SK-N-SH (cell line): ENCODE measurements at regions not wholly inside any gene's neighbourhood (a gene's known extent, or its start where the extent isn't known, plus 50 kb on each side); places are given as distances from the start of the nearest gene placed in this dataset.
A peak's percentile ranks its signal among the peaks of the same experiment; 100 is the strongest.

Experiments used
- CTCF ChIA-PET: fragments of 300-600, 350-600 bp; formaldehyde crosslinking; extraction: SDS; loops from one replicate; lab custom pipeline; 2021; lab: Yijun Ruan, JAX
- POLR2A ChIA-PET: fragments of 350-600 bp; sonication (Branson Sonifier 250); formaldehyde crosslinking; extraction: SDS; loops from one replicate; lab custom pipeline; 2020; ENCODE audit warnings: antibody characterized with exemption, inconsistent platforms; lab: Yijun Ruan, JAX
- DNase-seq: peaks from one replicate; pipeline ENCODE4 v3.0.0; 2012
- H2AFZ ChIP-seq: fragments of 200-600 bp; sonication (generic); 2 replicates; pipeline ENCODE4 v1.8.1; 2016; ENCODE audit warnings: antibody characterized with exemption, mild to moderate bottlenecking, low read depth
- H3F3A ChIP-seq: fragments of 200-600 bp; sonication (generic); replicated peaks from 2 replicates; pipeline ENCODE3; 2016; ENCODE audit warnings: antibody characterized with exemption, mild to moderate bottlenecking; ENCODE audit not compliant: insufficient read depth
- H3K27ac ChIP-seq, 2 experiments: fragments of 200-500 bp in 1 of 2; fragments of 200-600 bp in 1 of 2; sonication (Bioruptor generic) in 1 of 2; sonication (generic), shearing (Covaris generic) in 1 of 2; 2 replicates each; pipeline versions ENCODE4 v1.5.1 to v1.6.1; 2014 to 2016; ENCODE audit warnings: low read depth in 2 of 2, inconsistent platforms in 1 of 2, low read length in 1 of 2, mild to moderate bottlenecking in 1 of 2, mixed read lengths in 1 of 2
- H3K27me3 ChIP-seq: fragments of 200-600 bp; sonication (generic), shearing (Covaris generic); 2 replicates; pipeline ENCODE4 v1.6.1; 2016; ENCODE audit warnings: mixed run types; ENCODE audit not compliant: insufficient read depth
- H3K36me3 ChIP-seq, 2 experiments: fragments of 200-500 bp in 1 of 2; fragments of 200-600 bp in 1 of 2; sonication (Bioruptor generic) in 1 of 2; sonication (generic) in 1 of 2; replicated peaks in 1 of 2; 2 replicates each; pipeline versions ENCODE3 to v1.5.1; 2014 to 2016; ENCODE audit warnings: low read length in 1 of 2, mild to moderate bottlenecking in 1 of 2; ENCODE audit not compliant: insufficient read depth in 2 of 2, control insufficient read depth in 1 of 2
- H3K4me1 ChIP-seq, 2 experiments: fragments of 200-500 bp in 1 of 2; fragments of 200-600 bp in 1 of 2; sonication (Bioruptor generic) in 1 of 2; sonication (generic), shearing (Covaris generic) in 1 of 2; 2 replicates each; pipeline versions ENCODE4 v1.5.1 to v1.6.1; 2014 to 2016; ENCODE audit warnings: low read depth in 1 of 2, low read length in 1 of 2, mixed run types in 1 of 2; ENCODE audit not compliant: insufficient read depth in 2 of 2, control insufficient read depth in 1 of 2
- H3K4me2 ChIP-seq: fragments of 200-600 bp; sonication (generic), shearing (Covaris generic); 2 replicates; pipeline ENCODE4 v1.6.1; 2017; ENCODE audit warnings: mixed run types
- H3K4me3 ChIP-seq, 2 experiments: fragments of 200-500 bp in 1 of 2; fragments of 200-600 bp in 1 of 2; sonication (Bioruptor generic) in 1 of 2; sonication (generic), shearing (Covaris generic) in 1 of 2; 2 replicates each; pipeline versions ENCODE4 v1.5.1 to v1.8.1; 2014 to 2016; ENCODE audit warnings: low read depth in 2 of 2, inconsistent platforms in 1 of 2, low read length in 1 of 2, mild to moderate bottlenecking in 1 of 2, mixed read lengths in 1 of 2, moderate library complexity in 1 of 2
- H3K79me2 ChIP-seq: fragments of 200-600 bp; sonication (generic); 2 replicates; pipeline ENCODE4 v1.8.1; 2017; ENCODE audit warnings: mild to moderate bottlenecking; ENCODE audit not compliant: insufficient read depth
- H3K9ac ChIP-seq: fragments of 200-600 bp; sonication (generic); 2 replicates; pipeline ENCODE4 v1.6.1; 2017; ENCODE audit warnings: mixed run types
- H3K9me2 ChIP-seq: fragments of 200-600 bp; sonication (generic); 2 replicates; pipeline ENCODE4 v1.6.1; 2017; ENCODE audit warnings: mixed run types
- H3K9me3 ChIP-seq: fragments of 200-600 bp; sonication (generic); 2 replicates; pipeline ENCODE4 v1.6.1; 2017; ENCODE audit warnings: mixed run types, mild to moderate bottlenecking, moderate library complexity
- H4K20me1 ChIP-seq: fragments of 200-600 bp; sonication (generic); 2 replicates; pipeline ENCODE4 v1.6.1; 2017; ENCODE audit warnings: mild to moderate bottlenecking, mixed run types; ENCODE audit not compliant: insufficient read depth
- CTCF ChIP-seq: fragments of 200-600 bp; sonication (generic); IDR thresholded peaks from 2 replicates; pipeline ENCODE4 v1.6.1; 2017; ENCODE audit warnings: antibody characterized with exemption, mild to moderate bottlenecking, moderate library complexity
- ELF1 ChIP-seq: IDR thresholded peaks from 2 replicates; pipeline ENCODE4 v1.4.0; 2012
- EZH2phosphoT487 ChIP-seq: fragments of 200-600 bp; sonication (generic); IDR thresholded peaks from 2 replicates; pipeline ENCODE4 v1.6.1; 2017; ENCODE audit warnings: low read depth, mixed run types, mild to moderate bottlenecking, antibody characterized with exemption, moderate library complexity, borderline replicate concordance
- FOXJ3 ChIP-seq: sonication (generic); formaldehyde crosslinking; IDR thresholded peaks from 2 replicates; pipeline ENCODE4 v1.5.1; 2020; ENCODE audit warnings: mild to moderate bottlenecking, missing genetic modification reagents
- FOXM1 ChIP-seq: IDR thresholded peaks from 2 replicates; pipeline ENCODE4 v1.4.0; 2012; ENCODE audit warnings: low read depth, mild to moderate bottlenecking
- MEF2A ChIP-seq: IDR thresholded peaks from 2 replicates; pipeline ENCODE4 v1.4.0; 2012; ENCODE audit warnings: low read depth, borderline replicate concordance
- NFIC ChIP-seq: IDR thresholded peaks from 2 replicates; pipeline ENCODE4 v1.4.0; 2012; ENCODE audit warnings: borderline replicate concordance
- RAD21 ChIP-seq: IDR thresholded peaks from 2 replicates; pipeline ENCODE4 v1.6.1; 2012; ENCODE audit warnings: mild to moderate bottlenecking, low read length
- REST ChIP-seq: IDR thresholded peaks from 2 replicates; pipeline ENCODE4 v1.6.1; 2012; ENCODE audit warnings: mild to moderate bottlenecking, low read depth, low read length, moderate library complexity
- RFX5 ChIP-seq: IDR thresholded peaks from 2 replicates; pipeline ENCODE4 v1.6.1; 2012; ENCODE audit warnings: mild to moderate bottlenecking, improper control_type of control experiment, low read length
- SMC3 ChIP-seq: IDR thresholded peaks from 2 replicates; pipeline ENCODE4 v1.6.1; 2012; ENCODE audit warnings: low read depth, low read length, improper control_type of control experiment
- TCF12 ChIP-seq: IDR thresholded peaks from 2 replicates; pipeline ENCODE4 v1.4.0; 2012
- WGBS: methylation state at CpG from one replicate; pipeline ENCODE4 v1.1.6; 2017; ENCODE audit warnings: low lambda C conversion rate; 5-methylcytosine and 5-hydroxymethylcytosine counted together

- Histone ChIP-seq H3K9ac (no peak overlapping the region), H4K20me1 (no peaks in the 10 kb centered on the region), H3K27me3 (no peaks in the 10 kb centered on the region), H3F3A (peaks cover 6% of the 10 kb centered on the region), H3K27ac (peak overlapping the region in 1 of 2 experiments; percentile 24; a peak in 1 of 4 replicates), H3K9me2 (no peaks in the 10 kb centered on the region), H3K4me1 (no peaks in the 10 kb centered on the region), H3K4me2 (no peak overlapping the region), H3K4me3 (no peak overlapping the region), H3K79me2 (no peaks in the 10 kb centered on the region; the same call in 1 of the 2 replicates), H2AFZ (no peak overlapping the region), H3K36me3 (no peaks in the 10 kb centered on the region), H3K9me3 (peaks cover 6% of the 10 kb centered on the region; the same call in 1 of the 2 replicates)
- POLR2A ChIA-PET: no interaction called here
- no peak for TF ChIP-seq FOXM1
- peak; percentile 75 for TF ChIP-seq CTCF
- TF ChIP-seq MEF2A: no peak
- TF ChIP-seq RFX5: no peak
- peak; percentile 58 for TF ChIP-seq SMC3
- TF ChIP-seq ELF1: no peak
- TF ChIP-seq REST: no peak
- peak; percentile 52 for TF ChIP-seq RAD21
- no peak for TF ChIP-seq FOXJ3
- peak; percentile 11 for DNase-seq
- CTCF ChIA-PET: interaction anchor here (0.6 to 1.5 kb wide), 4 partner anchors 9 to 490 kb away, joined by 3 to 4 read pairs (median 3); no protein-coding TSS in a partner anchor
- WGBS: 40% methylated on average over 3 of the region's 3 CpGs
These were observed 71.0 kb upstream of the SAMD3 start for GRCh38 chr6:130293800-130294199.

GRCh38 chr6:130288065-130288464 is 65.3 kb upstream of the SAMD3 start:
- H3K4me2 ChIP-seq: no peak overlapping the region
- peak; percentile 20; the same call in 1 of the 2 replicates for TF ChIP-seq TCF12
- peak; percentile 69 for TF ChIP-seq NFIC
- TF ChIP-seq EZH2phosphoT487: no peak
- WGBS: 49% methylated on average over 2 of the region's 2 CpGs
- H4K20me1 ChIP-seq: no peaks in the 10 kb centered on the region
- no peak overlapping the region for H3K4me3 ChIP-seq
- no peaks in the 10 kb centered on the region for H3K79me2 ChIP-seq
- peaks cover 0 to 12% of the 10 kb centered on the region in 2 experiments for H3K36me3 ChIP-seq
- no peaks in the 10 kb centered on the region for H3K27me3 ChIP-seq
- no peak overlapping the region for H3K9ac ChIP-seq
- peak overlapping the region in 1 of 2 experiments; percentile 29; a peak in 1 of 4 replicates for H3K27ac ChIP-seq
- no peak overlapping the region for H2AFZ ChIP-seq
- DNase-seq: no peak
- no peaks in the 10 kb centered on the region for H3K4me1 ChIP-seq
- H3K9me3 ChIP-seq: no peaks in the 10 kb centered on the region
- no peaks in the 10 kb centered on the region for H3K9me2 ChIP-seq
- POLR2A ChIA-PET: no interaction called here
- no peaks in the 10 kb centered on the region for H3F3A ChIP-seq
- CTCF ChIA-PET: no interaction called here
